ENCODE measurements at regions not wholly inside any gene's neighbourhood (a gene's known extent, or its start where the extent isn't known, plus 50 kb on each side); places are given as distances from the start of the nearest gene placed in this dataset.

GRCh38 chr4:131084997-131085396, 1989.0 kb downstream of the C4orf33 start:
- DNase-seq: no peak

GRCh38 chr4:131091896-131092295, 1995.9 kb downstream of the C4orf33 start:
- no peak for DNase-seq

GRCh38 chr4:131093303-131093702, 1997.4 kb downstream of the C4orf33 start:
- DNase-seq: no peak

GRCh38 chr4:131098976-131099375, 2003.0 kb downstream of the C4orf33 start:
- no peak for DNase-seq

GRCh38 chr4:131113273-131113672, 2017.3 kb downstream of the C4orf33 start:
- DNase-seq: no peak

- DNase-seq: no peak
Observed at GRCh38 chr4:131113704-131114103, 2017.8 kb downstream of the C4orf33 start.

GRCh38 chr4:131119661-131120060, 2023.7 kb downstream of the C4orf33 start:
- no peak for DNase-seq

- no peak for DNase-seq
Observed at GRCh38 chr4:131137196-131137595, 2011.9 kb upstream of the PCDH10 start.

GRCh38 chr4:131159261-131159660, 1989.8 kb upstream of the PCDH10 start:
- no peak for DNase-seq

- no peak for DNase-seq
Observed at GRCh38 chr4:131192318-131192717, 1956.8 kb upstream of the PCDH10 start.

GRCh38 chr4:131207589-131207988, 1941.5 kb upstream of the PCDH10 start:
- DNase-seq: no peak

GRCh38 chr4:131248314-131248713, 1900.8 kb upstream of the PCDH10 start:
- no peak for DNase-seq

GRCh38 chr4:131251321-131251720, 1897.8 kb upstream of the PCDH10 start:
- no peak for DNase-seq

- DNase-seq: no peak
Observed at GRCh38 chr4:131257241-131257640, 1891.9 kb upstream of the PCDH10 start.

GRCh38 chr4:131258361-131258760, 1890.7 kb upstream of the PCDH10 start:
- DNase-seq: no peak

GRCh38 chr4:131288441-131288840, 1860.7 kb upstream of the PCDH10 start:
- no peak for DNase-seq

GRCh38 chr4:131296192-131296591, 1852.9 kb upstream of the PCDH10 start:
- no peak for DNase-seq

GRCh38 chr4:131302108-131302507, 1847.0 kb upstream of the PCDH10 start:
- DNase-seq: no peak

- DNase-seq: no peak
Observed at GRCh38 chr4:131304686-131305085, 1844.4 kb upstream of the PCDH10 start.

GRCh38 chr4:131309628-131310027, 1839.5 kb upstream of the PCDH10 start:
- no peak for DNase-seq

- DNase-seq: no peak
Observed at GRCh38 chr4:131316086-131316485, 1833.0 kb upstream of the PCDH10 start.

GRCh38 chr4:131337936-131338335, 1811.2 kb upstream of the PCDH10 start:
- no peak for DNase-seq

GRCh38 chr4:131339137-131339536, 1810.0 kb upstream of the PCDH10 start:
- DNase-seq: no peak

- DNase-seq: no peak
Observed at GRCh38 chr4:131344761-131345160, 1804.3 kb upstream of the PCDH10 start.

- DNase-seq: no peak
Observed at GRCh38 chr4:131347816-131348215, 1801.3 kb upstream of the PCDH10 start.

GRCh38 chr4:131348263-131348662, 1800.8 kb upstream of the PCDH10 start:
- no peak for DNase-seq
